ENCODE measurements at regions not wholly inside any gene's neighbourhood (a gene's known extent, or its start where the extent isn't known, plus 50 kb on each side); places are given as distances from the start of the nearest gene placed in this dataset.

- DNase-seq (ENCODE audit: low read depth) = no peak
- H3K4me3 ChIP-seq (ENCODE audit: low read depth, low read length) = no peak overlapping the region
- peak; percentile 33; the same call in 1 of the 2 replicates for TF ChIP-seq CTCF (IDR thresholded peaks at IDR 0.05; ENCODE audit: control insufficient read depth, extremely low read depth, insufficient read depth)
These were observed 132.5 kb downstream of the LSM5 start for GRCh38 chr7:32357535-32358277.

- no peak for DNase-seq (ENCODE audit: low read depth)
- no peak overlapping the region for H3K4me3 ChIP-seq (ENCODE audit: low read depth, low read length)
- no peak for TF ChIP-seq CTCF (IDR thresholded peaks at IDR 0.05; ENCODE audit: control insufficient read depth, extremely low read depth, insufficient read depth)
These were observed 142.8 kb downstream of the LSM5 start for GRCh38 chr7:32347244-32347828.

- no peak for TF ChIP-seq CTCF (IDR thresholded peaks at IDR 0.05; ENCODE audit: control insufficient read depth, extremely low read depth, insufficient read depth)
- DNase-seq (ENCODE audit: low read depth) = no peak
- no peak overlapping the region for H3K4me3 ChIP-seq (ENCODE audit: low read depth, low read length)
These were observed 143.9 kb downstream of the LSM5 start for GRCh38 chr7:32346253-32346652.

- no peak overlapping the region for H3K4me3 ChIP-seq (ENCODE audit: low read depth, low read length)
- DNase-seq (ENCODE audit: low read depth) = no peak
- no peak for TF ChIP-seq CTCF (IDR thresholded peaks at IDR 0.05; ENCODE audit: control insufficient read depth, extremely low read depth, insufficient read depth)
These were observed 153.5 kb downstream of the LSM5 start for GRCh38 chr7:32336726-32337125.

GRCh38 chr7:32335107-32335506 lies 155.1 kb downstream of the LSM5 start:
- no peak for DNase-seq (ENCODE audit: low read depth)
- no peak overlapping the region for H3K4me3 ChIP-seq (ENCODE audit: low read depth, low read length)
- no peak for TF ChIP-seq CTCF (IDR thresholded peaks at IDR 0.05; ENCODE audit: control insufficient read depth, extremely low read depth, insufficient read depth)

GRCh38 chr7:32330602-32331001 lies 159.6 kb downstream of the LSM5 start:
- H3K4me3 ChIP-seq (ENCODE audit: low read depth, low read length) = no peak overlapping the region
- no peak for TF ChIP-seq CTCF (IDR thresholded peaks at IDR 0.05; ENCODE audit: control insufficient read depth, extremely low read depth, insufficient read depth)
- no peak for DNase-seq (ENCODE audit: low read depth)
